HUES6 (cell line): ENCODE measurements at regions not wholly inside any gene's neighbourhood (a gene's known extent, or its start where the extent isn't known, plus 50 kb on each side); places are given as distances from the start of the nearest gene placed in this dataset.

ENCODE experiments used
- H3K27ac ChIP-seq: 2 replicates; pipeline ENCODE4 v1.7.0; 2013; ENCODE audit warnings: low read depth, mild to moderate bottlenecking, low read length, inconsistent platforms
- H3K27me3 ChIP-seq: 2 replicates; pipeline ENCODE4 v1.6.1; 2013; ENCODE audit warnings: low read length; ENCODE audit not compliant: control insufficient read depth, insufficient read depth
- H3K36me3 ChIP-seq: 2 replicates; pipeline ENCODE4 v1.6.1; 2013; ENCODE audit warnings: low read length; ENCODE audit not compliant: control insufficient read depth, insufficient read depth
- H3K4me1 ChIP-seq: 2 replicates; pipeline ENCODE4 v1.6.1; 2013; ENCODE audit warnings: low read length; ENCODE audit not compliant: control insufficient read depth, insufficient read depth
- H3K4me3 ChIP-seq: 2 replicates; pipeline ENCODE4 v1.5.1; 2013; ENCODE audit warnings: low read depth, low read length
- H3K9ac ChIP-seq: one replicate; pipeline ENCODE4 v1.6.1; 2013; ENCODE audit warnings: mild to moderate bottlenecking, low read length
- H3K9me3 ChIP-seq: 2 replicates; pipeline ENCODE4 v1.6.1; 2013; ENCODE audit warnings: low read depth, low read length; ENCODE audit not compliant: control insufficient read depth, insufficient read depth

DNA sequence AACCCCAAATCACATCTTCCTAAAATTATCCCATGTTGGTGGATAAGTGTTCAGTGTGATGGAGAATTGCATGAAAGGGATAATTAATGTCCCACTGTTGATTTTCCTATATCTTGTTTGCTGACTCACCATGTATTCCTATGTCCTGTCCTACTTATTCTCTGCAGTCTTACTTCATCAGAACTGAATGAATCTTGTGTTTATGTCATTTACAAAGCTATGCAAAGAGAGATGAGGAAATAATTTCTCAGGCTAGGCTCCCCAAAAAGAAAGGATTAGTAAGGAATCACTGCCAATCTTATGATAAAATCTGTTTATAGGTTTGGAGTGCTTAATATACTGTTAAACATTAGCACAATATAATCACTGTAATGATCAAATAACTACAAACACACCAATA lies 360.8 kb downstream of the CRPPA start:
- Histone ChIP-seq H3K9me3 (no peaks in the 10 kb centered on the region), H3K27ac (no peak overlapping the region), H3K27me3 (no peaks in the 10 kb centered on the region), H3K4me1 (peaks cover 3% of the 10 kb centered on the region; the same call in 1 of the 2 replicates), H3K36me3 (no peaks in the 10 kb centered on the region), H3K9ac (no peak overlapping the region), H3K4me3 (no peak overlapping the region)

DNA sequence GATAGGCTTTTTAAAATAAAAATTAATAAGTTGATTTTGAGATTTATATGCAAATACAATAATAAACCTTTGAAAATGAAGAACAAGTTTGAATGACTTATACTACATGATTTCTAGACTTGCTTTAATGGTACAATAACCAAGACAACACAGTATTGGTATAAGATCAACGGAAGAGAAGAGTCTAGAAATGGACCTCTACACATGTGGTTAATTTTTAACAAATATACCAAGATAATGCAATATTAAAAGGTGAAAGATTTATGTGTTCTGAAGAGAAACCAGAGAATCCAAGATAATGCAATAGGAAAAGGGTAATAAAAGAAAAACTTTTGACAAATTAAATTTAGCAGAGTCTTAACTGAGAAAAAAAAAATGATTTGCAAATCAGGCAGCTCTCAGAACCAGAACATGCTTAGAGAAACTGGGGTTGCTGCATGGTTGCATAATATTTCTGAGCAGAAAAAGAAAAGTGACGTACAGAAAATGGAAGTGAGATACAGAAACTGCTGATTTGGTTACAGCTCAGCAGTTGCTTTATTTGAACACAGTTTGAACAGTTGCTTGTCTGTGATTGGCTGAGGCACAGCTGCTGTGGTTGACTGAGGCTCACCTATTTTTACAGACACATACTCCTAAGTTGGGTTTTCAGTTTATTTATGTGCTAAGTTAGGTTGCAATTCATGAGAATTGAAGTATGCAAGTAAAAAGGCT lies 365.9 kb downstream of the CRPPA start:
- no peaks in the 10 kb centered on the region for H3K36me3 ChIP-seq
- no peaks in the 10 kb centered on the region for H3K9me3 ChIP-seq
- H3K27ac ChIP-seq, result no peak overlapping the region
- H3K9ac ChIP-seq, result no peak overlapping the region
- H3K4me3 ChIP-seq, result no peak overlapping the region
- H3K27me3 ChIP-seq, result no peaks in the 10 kb centered on the region
- peaks cover under 1% of the 10 kb centered on the region; the same call in 1 of the 2 replicates for H3K4me1 ChIP-seq

DNA sequence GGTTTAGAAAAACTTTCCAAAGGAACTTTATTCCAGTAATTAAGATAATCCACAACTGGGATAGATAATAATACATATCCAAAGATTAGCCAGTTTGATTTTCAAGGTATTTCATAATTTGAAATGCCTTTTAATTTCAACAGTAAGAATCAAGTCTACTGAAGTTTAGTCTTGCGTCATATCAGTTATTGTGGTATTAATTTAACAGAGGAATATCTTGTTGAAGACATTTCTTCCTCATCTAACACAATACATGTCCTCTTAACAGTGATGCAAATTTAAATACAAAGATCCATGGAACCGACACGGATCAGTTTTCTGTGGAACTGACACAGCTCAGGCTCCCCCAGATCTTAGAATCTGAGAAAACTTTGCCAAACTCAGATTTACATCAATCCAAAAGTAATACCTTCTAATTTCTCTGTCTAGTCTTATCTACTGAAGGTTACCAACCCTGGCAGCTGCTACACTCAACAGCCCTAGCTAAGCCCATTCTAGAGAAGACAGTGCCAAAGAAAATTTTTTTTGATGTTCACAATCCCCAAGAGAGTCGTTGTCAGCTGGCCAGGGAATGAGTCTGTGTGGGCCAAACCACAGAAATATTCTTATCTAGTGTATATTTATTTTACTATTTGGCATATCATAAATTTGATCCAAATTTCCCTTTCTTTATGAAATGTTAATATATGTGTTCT lies 365.2 kb upstream of the MEOX2 start:
- no peaks in the 10 kb centered on the region for H3K27me3 ChIP-seq

DNA sequence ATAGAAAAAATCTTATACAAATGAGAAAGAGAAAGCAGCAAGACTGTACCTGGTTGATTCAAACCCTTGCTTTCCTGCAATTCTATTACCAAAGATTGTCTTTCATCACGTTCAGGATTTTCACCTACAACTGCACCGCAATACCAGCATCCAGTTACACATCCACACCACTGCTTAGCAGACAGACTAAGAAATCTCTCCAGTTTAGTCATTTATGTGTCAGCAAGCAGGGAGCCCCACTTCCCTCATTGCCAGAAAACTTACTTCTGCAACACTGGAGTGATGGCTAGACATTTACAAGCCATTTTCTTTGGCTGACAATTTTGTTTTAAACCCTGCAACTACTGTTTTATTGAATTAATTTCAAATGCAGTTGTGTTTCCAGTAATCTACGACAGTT lies 359.6 kb upstream of the MEOX2 start:
- Histone ChIP-seq H3K9ac (no peak overlapping the region), H3K27ac (no peak overlapping the region), H3K4me3 (no peak overlapping the region), H3K36me3 (no peaks in the 10 kb centered on the region), H3K27me3 (no peaks in the 10 kb centered on the region), H3K4me1 (no peaks in the 10 kb centered on the region), H3K9me3 (no peaks in the 10 kb centered on the region)

More for the DNA sequence above, 365.2 kb upstream of the MEOX2 start:
- H3K9me3 ChIP-seq, result no peaks in the 10 kb centered on the region
- H3K27ac ChIP-seq, result no peak overlapping the region
- no peaks in the 10 kb centered on the region for H3K36me3 ChIP-seq
- no peak overlapping the region for H3K9ac ChIP-seq
- no peak overlapping the region for H3K4me3 ChIP-seq
- no peaks in the 10 kb centered on the region for H3K4me1 ChIP-seq

DNA sequence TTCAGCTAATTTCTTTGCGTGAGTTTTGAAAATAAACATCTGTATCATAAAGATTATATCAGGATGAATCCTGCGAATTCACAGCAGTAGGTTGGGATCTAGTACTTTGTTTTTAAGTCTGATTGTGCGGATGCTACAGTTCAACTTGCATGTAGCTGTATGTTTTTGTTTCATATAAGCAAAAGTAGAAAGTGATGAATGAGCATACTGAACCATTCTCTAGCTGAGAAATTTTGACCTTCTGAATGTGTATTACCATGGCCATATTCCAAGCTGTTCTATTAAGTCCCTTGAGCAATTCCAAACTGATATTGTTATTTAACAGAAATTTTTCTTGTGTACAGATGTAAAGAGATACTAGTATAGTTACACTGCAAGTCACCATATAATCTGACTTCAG lies 358.8 kb upstream of the MEOX2 start:
- Histone ChIP-seq H3K9ac (no peak overlapping the region), H3K36me3 (no peaks in the 10 kb centered on the region), H3K4me1 (no peaks in the 10 kb centered on the region), H3K27ac (no peak overlapping the region), H3K9me3 (no peaks in the 10 kb centered on the region), H3K4me3 (no peak overlapping the region), H3K27me3 (no peaks in the 10 kb centered on the region)

DNA sequence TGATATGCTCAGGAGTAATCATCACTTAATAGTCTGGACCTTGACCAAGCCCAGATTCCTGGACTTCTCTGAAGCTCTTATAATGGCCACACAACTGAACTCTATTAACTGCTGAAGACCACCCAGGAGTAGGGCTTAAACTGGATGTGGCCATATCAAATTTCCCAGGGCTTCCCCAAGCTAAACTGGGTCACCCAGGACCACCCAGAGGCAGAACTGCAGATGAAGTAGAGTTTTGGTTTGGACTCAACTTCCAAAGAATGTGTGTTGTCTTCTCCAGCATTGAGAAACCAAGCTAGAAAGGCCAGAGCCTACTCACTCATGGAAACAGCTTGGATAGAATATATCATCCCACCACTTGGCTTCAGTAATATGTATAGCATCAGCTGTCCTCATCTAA lies 358.2 kb upstream of the MEOX2 start:
- Histone ChIP-seq H3K36me3 (no peaks in the 10 kb centered on the region), H3K9ac (no peak overlapping the region), H3K4me3 (no peak overlapping the region), H3K9me3 (no peaks in the 10 kb centered on the region), H3K27ac (no peak overlapping the region), H3K27me3 (no peaks in the 10 kb centered on the region), H3K4me1 (no peaks in the 10 kb centered on the region)

DNA sequence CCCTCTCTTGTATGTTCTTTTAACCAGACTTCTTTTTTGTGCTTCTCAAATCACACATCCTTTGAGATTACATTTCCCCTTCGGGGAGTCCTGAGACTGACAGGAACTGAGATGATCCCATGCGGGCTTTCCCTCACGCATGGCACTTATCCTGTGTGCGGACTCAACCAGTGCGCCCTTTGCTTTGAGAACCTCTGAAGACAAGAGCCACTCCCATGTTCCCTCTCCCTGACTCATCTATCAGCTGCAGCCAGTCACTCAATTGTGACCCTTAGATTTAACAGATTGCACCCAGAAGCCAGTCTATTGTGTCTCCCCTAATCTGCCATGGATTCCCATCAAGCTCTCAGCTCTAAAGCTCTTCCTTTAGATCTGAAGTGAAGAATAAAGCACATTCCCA lies 353.9 kb upstream of the MEOX2 start:
- Histone ChIP-seq H3K4me1 (no peaks in the 10 kb centered on the region), H3K36me3 (no peaks in the 10 kb centered on the region), H3K4me3 (no peak overlapping the region), H3K27ac (no peak overlapping the region), H3K9ac (no peak overlapping the region), H3K27me3 (no peaks in the 10 kb centered on the region), H3K9me3 (no peaks in the 10 kb centered on the region)

DNA sequence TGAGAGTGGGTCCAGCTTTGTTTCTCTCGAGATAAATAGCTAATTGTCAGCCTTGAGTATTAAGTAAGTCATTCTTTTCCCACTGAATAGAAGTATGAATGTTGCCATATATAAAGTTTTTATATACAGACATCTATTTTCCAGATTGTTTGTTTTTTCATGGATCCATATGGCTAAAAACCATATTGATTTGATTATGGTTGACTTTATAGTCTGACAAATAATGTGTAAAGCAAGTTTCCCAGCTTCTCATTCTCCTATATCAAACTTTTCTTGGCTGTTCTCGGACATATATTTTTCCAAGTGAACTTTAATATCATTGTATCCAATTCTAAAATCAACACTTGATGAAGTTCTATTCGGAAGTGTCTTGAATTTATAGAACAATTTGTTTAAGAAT lies 352.4 kb upstream of the MEOX2 start:
- Histone ChIP-seq H3K27me3 (no peaks in the 10 kb centered on the region), H3K27ac (no peak overlapping the region), H3K36me3 (no peaks in the 10 kb centered on the region), H3K4me3 (no peak overlapping the region), H3K9me3 (no peaks in the 10 kb centered on the region), H3K4me1 (no peaks in the 10 kb centered on the region), H3K9ac (no peak overlapping the region)

DNA sequence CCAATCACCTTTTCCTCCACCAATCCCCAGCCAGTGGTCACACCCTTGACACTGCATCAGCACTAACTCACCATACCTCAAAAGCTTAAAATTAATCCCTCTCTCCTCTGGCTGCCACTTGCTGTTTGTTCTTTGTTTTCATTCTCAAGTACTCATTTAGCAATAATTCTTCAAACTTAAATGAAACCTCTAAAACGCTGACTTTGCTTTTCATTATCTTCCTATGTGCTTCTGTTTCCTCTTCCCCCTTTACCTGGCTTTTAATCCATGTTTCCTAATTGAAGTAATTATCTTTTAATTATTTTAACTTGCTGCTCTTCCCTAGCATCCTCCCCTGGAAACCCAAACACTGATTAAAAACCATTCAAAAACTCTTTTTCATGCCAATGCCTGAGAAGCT lies 348.9 kb upstream of the MEOX2 start:
- H3K4me3 ChIP-seq, result no peak overlapping the region
- no peaks in the 10 kb centered on the region for H3K4me1 ChIP-seq
- no peaks in the 10 kb centered on the region for H3K27me3 ChIP-seq
- no peaks in the 10 kb centered on the region for H3K9me3 ChIP-seq
- no peaks in the 10 kb centered on the region for H3K36me3 ChIP-seq
- H3K9ac ChIP-seq, result no peak overlapping the region
- H3K27ac ChIP-seq, result no peak overlapping the region

DNA sequence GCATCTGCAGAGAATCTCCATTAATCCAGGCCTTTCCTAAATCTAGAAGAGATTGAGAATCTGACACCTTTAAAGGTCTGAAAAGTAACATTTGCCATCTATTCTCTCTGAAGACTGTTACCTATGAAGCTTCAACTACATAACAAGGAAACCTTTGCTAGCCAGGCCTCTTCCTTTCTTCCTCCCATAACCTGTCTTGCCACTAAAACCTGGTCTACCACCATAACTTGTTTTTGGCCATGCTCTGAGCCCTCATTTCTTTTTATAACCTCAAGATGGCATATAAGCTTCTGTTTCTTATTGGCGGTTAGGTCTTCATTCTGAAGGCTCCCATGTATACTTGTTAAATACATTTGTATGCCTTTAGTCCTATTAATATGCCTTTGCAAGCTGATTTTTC lies 348.4 kb upstream of the MEOX2 start:
- H3K9me3 ChIP-seq, result no peaks in the 10 kb centered on the region
- no peaks in the 10 kb centered on the region for H3K27me3 ChIP-seq
- no peaks in the 10 kb centered on the region for H3K4me1 ChIP-seq
- H3K9ac ChIP-seq, result no peak overlapping the region
- no peak overlapping the region for H3K27ac ChIP-seq
- no peaks in the 10 kb centered on the region for H3K36me3 ChIP-seq
- H3K4me3 ChIP-seq, result no peak overlapping the region

DNA sequence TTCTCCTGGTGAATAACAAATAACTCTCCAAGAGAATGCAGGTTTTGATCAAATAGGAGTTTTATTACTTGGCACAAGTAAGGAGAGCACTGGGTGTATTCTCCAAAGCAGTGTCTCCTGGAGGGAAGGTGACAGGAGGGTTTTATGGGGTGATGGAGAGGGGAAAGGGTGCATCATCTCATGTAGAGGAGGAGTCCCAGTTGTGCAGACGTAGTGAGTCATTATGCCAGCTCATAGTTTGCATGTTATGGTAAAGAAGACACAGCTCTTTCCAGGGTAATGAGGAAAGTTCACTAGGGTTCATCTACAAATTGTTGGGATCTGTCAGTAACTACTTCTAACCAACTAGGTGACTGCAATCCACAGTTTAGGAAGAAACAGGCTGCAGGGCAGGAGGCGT lies 347.9 kb upstream of the MEOX2 start:
- Histone ChIP-seq H3K9me3 (no peaks in the 10 kb centered on the region), H3K27ac (no peak overlapping the region), H3K4me3 (no peak overlapping the region), H3K9ac (no peak overlapping the region), H3K36me3 (no peaks in the 10 kb centered on the region), H3K4me1 (no peaks in the 10 kb centered on the region), H3K27me3 (no peaks in the 10 kb centered on the region)
